IMR-90 (cell line): ENCODE measurements at regions not wholly inside any gene's neighbourhood (a gene's known extent, or its start where the extent isn't known, plus 50 kb on each side); places are given as distances from the start of the nearest gene placed in this dataset.
"Not testable (repeated sequence)": the region's sequence is repeated elsewhere in the genome, so short reads cannot be mapped to it uniquely, and the experiment has no call there.

Experiments
- CEBPB ChIP-seq: IDR thresholded peaks from 2 replicates; pipeline ENCODE4 v1.6.1; 2012; ENCODE audit warnings: low read depth, low read length, improper control_type of control experiment
- FOS ChIP-seq: fragments of 150-350 bp; IDR thresholded peaks from 2 replicates; pipeline ENCODE4 v1.6.1; 2016; ENCODE audit warnings: low read depth, low read length
- MXI1 ChIP-seq: IDR thresholded peaks from 2 replicates; pipeline ENCODE4 v1.6.1; 2012; ENCODE audit warnings: low read depth, mild to moderate bottlenecking, low read length, moderate library complexity, borderline replicate concordance
- NFE2L2 ChIP-seq: fragments of 150-350 bp; IDR thresholded peaks from 2 replicates; pipeline ENCODE4 v1.6.1; 2016; ENCODE audit warnings: low read depth, mild to moderate bottlenecking, low read length
- POLR2A ChIP-seq: IDR thresholded peaks from 2 replicates; pipeline ENCODE4 v1.6.1; 2012; ENCODE audit warnings: mild to moderate bottlenecking, low read depth, low read length
- RFX5 ChIP-seq: IDR thresholded peaks from 2 replicates; pipeline ENCODE4 v1.8.0; 2012; ENCODE audit warnings: low read depth, mild to moderate bottlenecking, low read length, moderate library complexity
- TF ChIP-seq, protein P1 (sequence below): fragments of 150-350 bp; IDR thresholded peaks from 2 replicates; pipeline ENCODE4 v1.6.1; 2016; ENCODE audit warnings: low read depth, mild to moderate bottlenecking, low read length, moderate library complexity, borderline replicate concordance
- TF ChIP-seq, protein P2 (sequence below): conservative IDR thresholded peaks from 2 replicates; pipeline ENCODE4 v1.5.1; 2012; ENCODE audit warnings: mild to moderate bottlenecking, low read depth, low read length, improper control_type of control experiment
- TF ChIP-seq, protein P3 (sequence below): fragments of 150-350 bp; IDR thresholded peaks from 2 replicates; pipeline ENCODE4 v1.6.1; 2017; ENCODE audit warnings: mild to moderate bottlenecking, antibody characterized with exemption, low read length, low read depth

DNA sequence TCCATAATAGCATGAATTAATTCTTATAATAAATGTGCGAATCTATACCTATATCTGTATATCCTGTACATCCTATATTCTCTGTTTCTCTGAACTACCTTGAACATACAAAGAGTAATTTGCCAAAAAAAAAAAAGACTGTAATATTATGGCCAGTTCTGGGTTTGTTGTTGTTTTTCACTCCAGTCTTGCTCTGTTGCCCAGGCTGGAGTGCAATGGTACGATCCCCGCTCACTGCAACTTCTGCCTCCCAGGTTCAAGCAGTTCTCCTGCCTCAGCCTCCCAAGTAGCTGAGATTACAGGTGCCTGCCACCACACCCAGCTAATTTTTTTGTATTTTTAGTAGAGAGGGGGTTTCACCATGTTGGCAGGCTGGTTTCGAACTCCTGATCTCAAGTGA lies 876.9 kb upstream of the POT1 start:
- TF ChIP-seq, protein P1, sequence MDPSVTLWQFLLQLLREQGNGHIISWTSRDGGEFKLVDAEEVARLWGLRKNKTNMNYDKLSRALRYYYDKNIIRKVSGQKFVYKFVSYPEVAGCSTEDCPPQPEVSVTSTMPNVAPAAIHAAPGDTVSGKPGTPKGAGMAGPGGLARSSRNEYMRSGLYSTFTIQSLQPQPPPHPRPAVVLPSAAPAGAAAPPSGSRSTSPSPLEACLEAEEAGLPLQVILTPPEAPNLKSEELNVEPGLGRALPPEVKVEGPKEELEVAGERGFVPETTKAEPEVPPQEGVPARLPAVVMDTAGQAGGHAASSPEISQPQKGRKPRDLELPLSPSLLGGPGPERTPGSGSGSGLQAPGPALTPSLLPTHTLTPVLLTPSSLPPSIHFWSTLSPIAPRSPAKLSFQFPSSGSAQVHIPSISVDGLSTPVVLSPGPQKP = not testable (repeated sequence)
- not testable (repeated sequence) for TF ChIP-seq POLR2A, CEBPB, MXI1, NFE2L2, RFX5, FOS
- TF ChIP-seq, protein P2, sequence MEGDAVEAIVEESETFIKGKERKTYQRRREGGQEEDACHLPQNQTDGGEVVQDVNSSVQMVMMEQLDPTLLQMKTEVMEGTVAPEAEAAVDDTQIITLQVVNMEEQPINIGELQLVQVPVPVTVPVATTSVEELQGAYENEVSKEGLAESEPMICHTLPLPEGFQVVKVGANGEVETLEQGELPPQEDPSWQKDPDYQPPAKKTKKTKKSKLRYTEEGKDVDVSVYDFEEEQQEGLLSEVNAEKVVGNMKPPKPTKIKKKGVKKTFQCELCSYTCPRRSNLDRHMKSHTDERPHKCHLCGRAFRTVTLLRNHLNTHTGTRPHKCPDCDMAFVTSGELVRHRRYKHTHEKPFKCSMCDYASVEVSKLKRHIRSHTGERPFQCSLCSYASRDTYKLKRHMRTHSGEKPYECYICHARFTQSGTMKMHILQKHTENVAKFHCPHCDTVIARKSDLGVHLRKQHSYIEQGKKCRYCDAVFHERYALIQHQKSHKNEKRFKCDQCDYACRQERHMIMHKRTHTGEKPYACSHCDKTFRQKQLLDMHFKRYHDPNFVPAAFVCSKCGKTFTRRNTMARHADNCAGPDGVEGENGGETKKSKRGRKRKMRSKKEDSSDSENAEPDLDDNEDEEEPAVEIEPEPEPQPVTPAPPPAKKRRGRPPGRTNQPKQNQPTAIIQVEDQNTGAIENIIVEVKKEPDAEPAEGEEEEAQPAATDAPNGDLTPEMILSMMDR = not testable (repeated sequence)
- TF ChIP-seq, protein P3, sequence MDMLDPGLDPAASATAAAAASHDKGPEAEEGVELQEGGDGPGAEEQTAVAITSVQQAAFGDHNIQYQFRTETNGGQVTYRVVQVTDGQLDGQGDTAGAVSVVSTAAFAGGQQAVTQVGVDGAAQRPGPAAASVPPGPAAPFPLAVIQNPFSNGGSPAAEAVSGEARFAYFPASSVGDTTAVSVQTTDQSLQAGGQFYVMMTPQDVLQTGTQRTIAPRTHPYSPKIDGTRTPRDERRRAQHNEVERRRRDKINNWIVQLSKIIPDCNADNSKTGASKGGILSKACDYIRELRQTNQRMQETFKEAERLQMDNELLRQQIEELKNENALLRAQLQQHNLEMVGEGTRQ = not testable (repeated sequence)
